ENCODE measurements at regions not wholly inside any gene's neighbourhood (a gene's known extent, or its start where the extent isn't known, plus 50 kb on each side); places are given as distances from the start of the nearest gene placed in this dataset.

GRCh38 chr3:83092521-83093221, 1331.2 kb upstream of the GBE1 start:
- DNase-seq (ENCODE audit: low read depth), result no peak

DNA sequence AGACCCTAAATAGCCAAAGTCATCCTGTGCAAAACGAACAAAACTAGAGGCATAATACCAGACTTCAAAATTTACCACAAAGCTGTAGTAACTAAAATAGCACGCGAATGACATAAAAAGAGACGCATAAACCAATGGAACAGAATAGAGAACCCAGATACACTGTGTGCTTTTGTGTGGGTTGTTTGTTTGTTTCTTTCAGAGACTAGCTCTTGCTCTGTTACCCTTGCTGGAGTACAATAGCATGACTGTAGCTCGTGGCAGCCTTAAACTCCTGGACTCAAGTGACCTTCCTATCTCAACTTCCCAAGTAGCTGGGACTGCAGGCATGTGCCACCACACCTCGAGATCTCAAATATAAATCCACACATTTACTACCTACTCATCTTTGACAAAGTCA, 1314.6 kb upstream of the GBE1 start:
- no peak for DNase-seq (ENCODE audit: low read depth)

GRCh38 chr3:83074485-83074884, 1313.0 kb upstream of the GBE1 start:
- DNase-seq (ENCODE audit: low read depth), result no peak

DNA sequence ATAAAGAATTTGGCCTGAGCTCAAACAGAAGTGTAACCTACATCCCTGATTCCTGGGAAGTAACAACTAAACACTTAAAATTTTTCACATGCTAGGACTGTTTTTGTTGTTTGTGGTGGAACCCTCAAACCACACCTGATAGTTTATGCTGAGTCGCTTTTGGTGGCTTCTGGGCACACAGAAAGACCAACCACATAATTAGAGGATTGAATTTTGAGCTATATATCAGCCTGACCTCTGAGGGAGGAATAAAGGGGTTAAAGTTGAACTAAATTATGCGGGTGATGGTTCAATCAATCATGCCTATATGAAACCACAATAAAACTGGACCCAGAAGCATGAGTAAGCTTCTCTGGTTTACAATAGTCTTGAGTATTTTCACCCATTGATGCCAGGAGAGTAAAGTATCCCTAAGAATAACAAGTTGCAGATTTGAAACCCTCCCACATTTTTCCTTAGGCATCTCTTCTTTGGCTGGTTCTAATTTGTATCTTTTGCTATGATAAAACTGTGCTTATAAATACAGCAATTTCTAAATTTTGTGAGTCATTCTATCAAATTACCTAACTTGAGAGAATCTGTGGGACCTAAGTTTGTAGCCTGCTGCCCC, 1304.5 kb upstream of the GBE1 start:
- peak; percentile 70 for DNase-seq (ENCODE audit: low read depth)

GRCh38 chr3:83063446-83063845, 1302.0 kb upstream of the GBE1 start:
- no peak for DNase-seq (ENCODE audit: low read depth)

GRCh38 chr3:83048556-83048955, 1287.1 kb upstream of the GBE1 start:
- DNase-seq (ENCODE audit: low read depth), result no peak

GRCh38 chr3:83039422-83039821, 1278.0 kb upstream of the GBE1 start:
- DNase-seq (ENCODE audit: low read depth), result no peak

DNA sequence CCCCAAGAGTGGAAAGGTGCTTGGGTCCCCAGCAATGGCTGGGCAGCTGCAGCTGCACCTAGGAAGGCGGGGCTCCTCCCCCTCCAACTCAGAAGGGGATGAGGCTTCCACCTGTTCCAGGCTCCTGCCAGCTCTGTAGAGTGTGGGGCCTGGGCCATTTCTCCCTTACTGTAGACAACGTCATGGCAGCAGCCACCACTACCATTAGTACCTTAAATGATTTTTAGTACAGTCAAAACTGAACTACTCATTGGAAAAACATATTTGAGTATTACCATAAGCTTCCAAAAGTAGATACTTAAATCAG, 1274.2 kb upstream of the GBE1 start:
- no peak for DNase-seq (ENCODE audit: low read depth)

GRCh38 chr3:83034806-83035703, 1273.6 kb upstream of the GBE1 start:
- DNase-seq (ENCODE audit: low read depth), result no peak

GRCh38 chr3:83033133-83033532, 1271.7 kb upstream of the GBE1 start:
- DNase-seq (ENCODE audit: low read depth), result peak; percentile 10

DNA sequence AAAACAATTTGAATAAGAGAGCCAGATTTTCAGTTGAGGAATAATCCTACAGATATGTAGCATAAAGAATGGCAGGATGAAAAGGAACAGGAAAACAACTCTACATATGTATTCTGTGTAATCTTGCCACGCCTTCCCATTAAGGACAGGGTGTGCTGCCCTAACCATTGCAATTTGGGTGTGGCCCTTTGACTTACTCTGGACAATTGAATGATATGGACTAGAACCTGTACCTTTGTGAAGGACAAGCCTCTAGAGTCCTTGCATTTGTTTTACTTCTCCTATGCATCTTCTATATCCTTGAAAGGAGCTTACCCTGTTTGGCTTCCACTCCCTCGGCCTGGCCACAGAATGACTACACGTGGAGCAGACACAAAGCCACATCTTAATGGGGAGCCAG, 1261.6 kb upstream of the GBE1 start:
- DNase-seq (ENCODE audit: low read depth), result no peak

GRCh38 chr3:83011481-83011880, 1250.0 kb upstream of the GBE1 start:
- no peak for DNase-seq (ENCODE audit: low read depth)

DNA sequence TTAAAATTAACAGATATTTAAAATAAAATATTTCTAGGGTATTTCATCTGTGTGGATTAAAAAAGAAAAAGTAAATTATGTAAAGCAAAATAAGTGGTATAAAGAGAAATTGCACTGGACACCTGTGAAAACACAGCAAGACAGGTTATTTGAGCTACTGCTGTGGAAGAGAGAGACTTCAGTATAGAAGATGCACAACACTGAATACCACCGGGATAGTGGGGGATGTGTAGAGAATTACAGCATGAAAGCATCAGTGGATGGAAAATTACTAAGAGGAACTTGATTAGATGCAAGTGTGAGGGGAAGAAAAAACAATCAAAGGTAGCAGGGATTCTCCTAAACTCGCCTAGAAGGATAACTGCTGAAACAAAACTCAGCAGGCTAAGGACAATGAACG, 1242.5 kb upstream of the GBE1 start:
- no peak for DNase-seq (ENCODE audit: low read depth)

DNA sequence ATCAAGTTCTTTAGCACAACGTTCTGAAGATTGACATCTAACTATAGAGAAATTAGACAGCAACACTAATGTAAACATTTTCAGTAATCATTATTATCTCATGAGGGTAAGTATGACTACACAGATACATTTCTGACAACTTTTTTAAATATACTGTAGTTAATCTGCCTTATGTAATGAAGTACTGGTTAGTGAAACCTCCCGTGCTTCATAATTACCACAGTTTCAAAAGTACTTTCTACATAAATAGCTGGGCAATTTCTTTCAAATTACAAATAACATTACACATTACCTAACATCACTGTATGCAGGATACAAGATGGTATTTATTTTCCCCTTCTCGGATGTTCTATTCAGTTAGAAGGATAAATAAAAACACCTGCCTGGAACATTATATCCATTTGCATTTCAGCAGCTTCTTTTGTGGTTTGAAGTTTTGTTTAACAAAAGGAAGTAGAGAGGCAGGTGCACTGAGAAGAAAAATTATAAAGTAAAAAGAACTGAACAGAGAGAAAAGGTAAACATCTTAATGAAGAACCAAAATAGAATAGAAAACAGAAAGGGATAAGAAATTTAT, 1241.5 kb upstream of the GBE1 start:
- DNase-seq (ENCODE audit: low read depth), result no peak

DNA sequence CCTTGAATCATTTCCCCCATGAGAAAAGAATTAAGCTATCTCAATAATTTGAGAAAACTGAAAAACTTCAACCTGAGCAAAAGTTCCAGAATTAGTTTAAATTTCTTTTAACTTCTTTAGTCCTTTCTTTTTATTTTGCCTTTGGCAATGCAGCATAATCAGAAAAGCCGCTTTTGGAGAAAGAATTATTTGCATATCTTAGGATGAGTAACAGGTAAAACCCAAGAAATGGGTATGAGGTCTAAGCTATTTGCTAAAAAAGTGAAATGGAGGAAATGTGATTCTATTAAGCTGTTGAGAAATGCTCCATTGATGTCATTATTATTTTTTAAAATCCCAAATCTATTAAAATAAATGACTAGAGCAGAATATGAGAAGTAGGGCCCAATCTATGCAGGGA, 1238.3 kb upstream of the GBE1 start:
- DNase-seq (ENCODE audit: low read depth), result no peak

DNA sequence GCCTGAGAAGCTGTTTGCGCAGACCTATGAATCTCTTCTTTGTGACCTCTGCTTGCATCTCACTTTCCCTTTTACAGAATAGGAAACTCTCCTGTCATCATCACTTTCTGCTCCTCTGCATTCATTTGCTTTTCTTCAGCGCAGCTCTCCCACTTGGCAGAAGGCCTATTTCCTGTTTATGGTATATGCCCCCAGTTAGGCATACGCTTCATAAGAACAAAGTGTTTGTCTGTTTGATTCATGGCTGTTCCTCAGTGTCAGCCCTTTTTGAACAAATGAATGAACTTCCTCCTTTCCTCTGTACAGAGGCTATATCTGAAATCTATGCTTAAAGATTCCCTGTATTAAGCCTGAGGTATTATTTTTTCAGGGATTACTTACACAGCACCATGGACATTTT, 1216.9 kb upstream of the GBE1 start:
- DNase-seq (ENCODE audit: low read depth), result no peak

DNA sequence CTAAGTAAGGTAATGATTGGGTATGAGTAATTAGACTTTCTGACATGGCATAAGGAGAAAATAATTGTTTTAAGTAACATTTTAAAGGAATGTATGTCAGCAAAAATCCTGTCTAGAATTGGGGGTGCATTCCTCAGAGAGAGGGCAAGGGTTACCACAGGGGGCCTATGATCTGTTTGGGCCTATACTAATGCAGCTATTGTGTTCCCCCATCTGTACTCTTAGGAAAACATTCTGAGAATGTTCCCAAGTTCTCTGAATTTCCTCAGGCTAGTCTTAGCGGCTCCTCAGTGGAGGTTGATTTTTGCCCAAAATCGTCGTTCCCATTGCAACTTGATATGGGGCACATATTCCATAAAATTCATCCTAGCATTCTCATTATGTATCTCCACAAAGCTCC, 1216.4 kb upstream of the GBE1 start:
- no peak for DNase-seq (ENCODE audit: low read depth)

GRCh38 chr3:82973791-82974190, 1212.3 kb upstream of the GBE1 start:
- peak; percentile 53 for DNase-seq (ENCODE audit: low read depth)

- no peak for DNase-seq (ENCODE audit: low read depth)
Observed at GRCh38 chr3:82960379-82960778, 1198.9 kb upstream of the GBE1 start.

DNA sequence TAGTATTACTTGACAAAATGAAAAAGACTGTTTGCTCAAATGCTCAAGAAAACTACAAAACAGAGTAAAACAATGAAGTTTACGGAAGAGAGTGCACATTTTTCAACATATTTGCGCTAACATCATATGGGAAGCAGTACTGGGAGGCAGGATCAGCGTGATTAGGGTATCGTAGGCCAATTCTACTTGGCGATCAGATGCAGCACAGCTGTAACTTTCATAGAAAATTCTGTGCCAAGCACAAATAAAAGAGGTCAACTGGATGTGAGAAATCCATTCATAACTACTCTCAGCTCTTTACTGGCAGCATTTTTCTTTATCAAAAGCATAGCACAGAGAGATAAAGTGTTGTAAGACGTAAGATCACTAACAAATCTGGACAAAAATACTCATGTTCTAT, 1196.3 kb upstream of the GBE1 start:
- DNase-seq (ENCODE audit: low read depth), result no peak

GRCh38 chr3:82957079-82957478, 1195.6 kb upstream of the GBE1 start:
- no peak for DNase-seq (ENCODE audit: low read depth)

GRCh38 chr3:82954486-82954885, 1193.0 kb upstream of the GBE1 start:
- no peak for DNase-seq (ENCODE audit: low read depth)

DNA sequence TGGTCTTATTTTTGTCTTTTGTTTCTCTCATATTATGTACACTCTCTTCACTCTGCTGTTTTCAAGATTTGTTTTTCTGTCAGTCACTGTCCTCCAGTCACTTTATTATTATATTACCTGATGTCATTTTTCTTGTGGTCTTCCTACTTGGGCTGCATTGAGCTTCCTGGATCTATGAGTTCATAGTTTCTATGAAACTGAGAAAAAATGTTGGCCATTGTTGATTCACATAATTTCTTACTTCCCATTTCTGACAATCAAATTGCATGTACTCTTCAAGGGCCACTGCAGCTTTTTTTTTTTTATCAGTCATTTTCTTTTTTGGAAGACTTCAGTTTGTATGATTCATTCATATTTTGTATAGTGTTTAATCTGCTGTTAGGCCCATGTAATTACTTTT, 1180.6 kb upstream of the GBE1 start:
- DNase-seq (ENCODE audit: low read depth), result no peak

Measured in fibroblast of gingiva (primary cell).